Lower lobe of right lung (tissue), 2 donors: ENCODE measurements at regions not wholly inside any gene's neighbourhood (a gene's known extent, or its start where the extent isn't known, plus 50 kb on each side); places are given as distances from the start of the nearest gene placed in this dataset.

Experiments
- ATAC-seq, 2 donors: fragments of 200-7000 bp; cut with Tn5 transposase; one replicate each; pipeline ENCODE4 v1.9.1; 2020 to 2022; ENCODE audit warnings: mild to moderate bottlenecking in 2 of 2, moderate library complexity in 2 of 2
- DNase-seq: peaks from one replicate; pipeline ENCODE4 v3.0.0-alpha.2; 2020
- H3K27ac ChIP-seq: fragments of 200-600 bp; one replicate; pipeline ENCODE4 v1.8.0; 2022
- H3K27me3 ChIP-seq: fragments of 200-600 bp; one replicate; pipeline ENCODE4 v1.8.0; 2022; ENCODE audit warnings: low read depth
- H3K36me3 ChIP-seq: fragments of 200-600 bp; one replicate; pipeline ENCODE4 v1.8.0; 2022; ENCODE audit warnings: mild to moderate bottlenecking
- H3K4me1 ChIP-seq: fragments of 200-600 bp; one replicate; pipeline ENCODE4 v1.8.0; 2022
- H3K4me3 ChIP-seq: fragments of 200-600 bp; one replicate; pipeline ENCODE4 v1.8.0; 2022; ENCODE audit warnings: mild to moderate bottlenecking
- H3K9me3 ChIP-seq: fragments of 200-600 bp; one replicate; pipeline ENCODE4 v1.8.0; 2022
- CTCF ChIP-seq: fragments of 200-600 bp; IDR thresholded peaks from one replicate; pipeline ENCODE4 v1.8.0; 2022; ENCODE audit warnings: antibody characterized with exemption, mild to moderate bottlenecking
- intact Hi-C: fragments of 100-400 bp; cut with DNase I; formaldehyde crosslinking; loops from one replicate; pipeline ENCODE4 v1.11.0; 2022
- donor health status: DM: no; HTN: yes; CAD: no; lungs with severe emphysema.

DNA sequence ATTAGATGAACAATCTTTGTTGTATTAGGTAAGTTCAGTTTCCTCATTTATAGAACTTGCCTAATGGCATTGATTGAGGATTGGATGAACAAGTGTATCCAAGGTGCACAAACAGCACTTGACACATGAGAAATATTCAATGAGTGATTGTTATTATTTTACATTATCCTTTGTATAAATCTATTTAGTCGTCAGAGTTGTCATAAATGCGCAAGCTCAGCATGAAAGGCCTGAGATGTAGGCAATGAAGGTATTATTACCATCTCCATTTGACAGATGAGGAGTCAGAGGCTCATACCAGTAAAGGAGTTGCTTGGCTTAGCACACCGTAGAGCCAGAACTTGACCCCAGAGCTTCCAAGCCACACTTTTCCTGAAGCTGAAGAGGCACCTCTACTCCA is 291.4 kb downstream of the C1D start:
- DNase-seq (no peak), ATAC-seq (no peak)
- Histone ChIP-seq H3K27ac (no peak overlapping the region), H3K9me3 (no peaks in the 10 kb centered on the region), H3K36me3 (no peaks in the 10 kb centered on the region), H3K27me3 (no peaks in the 10 kb centered on the region), H3K4me3 (no peak overlapping the region), H3K4me1 (no peaks in the 10 kb centered on the region)
- no peak for TF ChIP-seq CTCF
- intact Hi-C loops = no loop called here

DNA sequence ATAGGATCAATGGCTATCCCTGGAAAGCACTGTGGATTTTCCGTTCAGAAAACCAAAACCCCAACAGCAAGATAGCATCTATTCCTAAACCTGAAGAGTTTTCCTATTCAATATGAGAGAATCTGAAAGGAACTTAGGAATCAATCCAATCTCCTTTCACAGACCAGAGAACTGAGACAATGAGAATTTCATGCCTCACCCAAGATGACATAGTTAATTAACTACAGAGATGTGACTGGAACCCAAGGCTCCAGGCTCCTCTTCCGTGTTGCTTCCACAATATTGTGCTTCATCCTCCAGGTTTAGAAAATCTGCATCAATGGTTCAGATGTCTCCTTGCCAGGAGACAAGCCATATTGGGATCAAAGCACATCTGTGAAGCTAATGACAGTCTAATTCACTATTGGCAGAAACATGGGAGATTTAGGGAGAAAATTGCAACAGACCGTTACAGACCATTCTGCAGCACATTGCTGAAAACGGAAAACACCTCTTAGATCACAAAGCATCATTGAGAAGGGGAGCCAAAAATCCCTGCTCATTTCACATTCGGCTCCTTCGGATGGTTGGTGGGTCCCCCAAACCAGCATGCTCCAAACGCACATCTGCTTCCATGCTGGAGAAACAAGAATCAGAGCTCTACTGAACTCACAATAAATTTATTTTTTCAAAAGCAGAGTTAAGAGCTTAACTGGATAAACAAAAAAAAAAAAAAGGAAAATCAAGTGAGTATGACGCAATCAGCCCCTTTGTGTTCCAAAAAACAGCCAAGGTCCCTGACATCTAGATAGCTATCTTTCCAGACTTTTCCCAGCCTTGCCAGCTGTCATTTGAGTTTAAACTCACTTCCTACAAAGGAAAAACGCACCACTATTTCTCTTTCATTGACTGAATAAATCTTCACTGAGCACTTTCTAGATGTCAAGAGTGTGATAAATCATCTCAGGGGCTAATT is 290.3 kb downstream of the C1D start:
- H3K27ac ChIP-seq = no peak overlapping the region
- no peaks in the 10 kb centered on the region for H3K36me3 ChIP-seq
- no peak for TF ChIP-seq CTCF
- intact Hi-C loops = no loop called here
- no peak for DNase-seq
- no peaks in the 10 kb centered on the region for H3K4me1 ChIP-seq
- ATAC-seq = no peak
- no peak overlapping the region for H3K4me3 ChIP-seq
- no peaks in the 10 kb centered on the region for H3K27me3 ChIP-seq
- no peaks in the 10 kb centered on the region for H3K9me3 ChIP-seq

GRCh38 chr2:67773851-67774250 is 289.0 kb downstream of the C1D start:
- no peaks in the 10 kb centered on the region for H3K9me3 ChIP-seq
- TF ChIP-seq CTCF = no peak
- intact Hi-C loops = no loop called here
- H3K27ac ChIP-seq = no peak overlapping the region
- DNase-seq (no peak), ATAC-seq (no peak)
- H3K4me1 ChIP-seq = no peaks in the 10 kb centered on the region
- H3K27me3 ChIP-seq = no peaks in the 10 kb centered on the region
- H3K4me3 ChIP-seq = no peak overlapping the region
- no peaks in the 10 kb centered on the region for H3K36me3 ChIP-seq

- H3K27me3 ChIP-seq = no peaks in the 10 kb centered on the region
- DNase-seq (no peak), ATAC-seq (no peak)
- no peaks in the 10 kb centered on the region for H3K4me1 ChIP-seq
- no peak for TF ChIP-seq CTCF
- no peak overlapping the region for H3K4me3 ChIP-seq
- no peaks in the 10 kb centered on the region for H3K36me3 ChIP-seq
- H3K9me3 ChIP-seq = no peaks in the 10 kb centered on the region
- intact Hi-C loops = no loop called here
- no peak overlapping the region for H3K27ac ChIP-seq
Measured at GRCh38 chr2:67776276-67776675, 286.5 kb downstream of the C1D start.

DNA sequence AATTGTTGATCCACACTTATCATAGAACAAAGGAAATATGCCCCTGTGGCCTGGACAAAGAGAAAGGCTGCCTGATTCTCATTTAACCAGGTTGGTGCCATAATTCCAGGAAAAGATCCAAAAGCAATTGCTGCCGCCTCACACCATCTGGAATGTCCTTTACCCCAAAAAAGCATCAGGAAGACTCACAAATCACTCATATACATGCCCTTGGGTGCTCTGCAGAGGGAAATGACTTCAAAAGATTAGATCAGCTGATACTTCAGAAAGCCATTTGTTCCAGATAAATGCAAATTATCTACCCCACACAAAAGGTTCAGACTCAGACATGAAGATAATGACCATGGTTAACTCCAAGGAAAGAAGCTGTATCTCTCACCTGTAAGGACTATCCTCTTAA is 285.8 kb downstream of the C1D start:
- Histone ChIP-seq H3K36me3 (no peaks in the 10 kb centered on the region), H3K27me3 (no peaks in the 10 kb centered on the region), H3K4me1 (no peaks in the 10 kb centered on the region), H3K9me3 (no peaks in the 10 kb centered on the region), H3K27ac (no peak overlapping the region), H3K4me3 (no peak overlapping the region)
- no peak for TF ChIP-seq CTCF
- intact Hi-C loops = no loop called here
- DNase-seq (no peak), ATAC-seq (no peak)
